GF-D8 (cell line): ENCODE measurements at regions not wholly inside any gene's neighbourhood (a gene's known extent, or its start where the extent isn't known, plus 50 kb on each side); places are given as distances from the start of the nearest gene placed in this dataset.

Experiments
- DNase-seq: peaks from one replicate; lab custom pipeline; 2025; lab: John Stamatoyannopoulos, UW

GRCh38 chr3:117762621-117763037, 1053.0 kb downstream of the TUSC7 start:
- no peak for DNase-seq

GRCh38 chr3:117763561-117763960, 1054.0 kb downstream of the TUSC7 start:
- no peak for DNase-seq

GRCh38 chr3:117768581-117768980, 1059.0 kb downstream of the TUSC7 start:
- DNase-seq, result no peak

DNA sequence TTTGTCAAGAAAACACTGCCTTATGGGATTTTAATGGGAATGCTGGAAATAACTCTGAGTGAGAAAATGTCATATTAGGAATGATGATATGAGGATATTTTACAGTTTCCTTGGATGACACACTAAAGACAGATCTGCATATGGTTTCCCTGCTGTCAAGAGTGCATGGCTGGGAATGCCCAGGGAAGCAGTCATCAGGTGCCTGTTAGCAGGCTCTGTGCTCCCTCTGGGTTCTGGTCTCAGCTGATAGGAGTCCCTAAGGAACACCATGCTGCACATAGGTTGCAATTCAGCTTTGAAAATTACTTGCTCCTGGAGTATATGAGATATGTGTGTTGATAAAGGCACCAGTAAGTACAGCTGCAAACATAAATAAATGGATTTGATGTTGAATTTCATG, 1064.6 kb downstream of the TUSC7 start:
- DNase-seq, result no peak

DNA sequence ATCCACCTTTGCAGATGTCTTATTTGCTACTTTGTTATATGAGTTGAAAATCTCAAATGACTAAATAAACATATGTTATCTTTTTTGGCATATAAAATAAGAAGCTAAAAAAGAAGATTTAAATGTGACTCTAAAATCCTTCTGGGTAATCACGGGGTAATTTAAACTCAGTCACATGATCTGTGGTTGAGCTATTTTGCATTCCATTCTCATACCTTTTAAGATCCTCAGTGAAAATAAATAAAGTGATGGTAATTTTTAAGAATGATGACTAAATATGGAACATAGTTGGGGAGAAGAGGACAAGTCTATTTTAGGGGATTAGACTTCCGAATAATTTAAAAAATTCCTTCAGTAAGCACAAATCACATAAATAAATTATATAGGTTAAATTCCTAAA, 1076.8 kb downstream of the TUSC7 start:
- no peak for DNase-seq

DNA sequence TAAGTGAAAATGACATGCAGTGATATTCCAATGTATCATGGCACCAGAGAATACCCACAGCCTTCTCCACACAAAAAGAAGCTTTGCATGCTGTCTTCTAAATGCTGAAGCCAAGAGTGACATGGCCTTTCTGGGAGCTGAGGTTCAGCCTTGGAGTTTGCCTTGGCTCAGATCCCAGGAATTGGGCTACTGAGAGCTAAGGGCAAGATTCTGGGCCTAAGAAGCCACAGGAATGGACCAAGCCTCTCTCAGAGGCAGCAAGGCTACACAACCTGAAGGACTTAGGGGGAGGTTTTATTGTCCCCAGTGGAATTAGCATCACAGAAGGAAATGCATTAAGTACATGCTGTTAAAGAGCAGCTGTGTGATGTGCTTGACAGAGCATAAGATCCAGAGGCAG, 1078.5 kb downstream of the TUSC7 start:
- no peak for DNase-seq

DNA sequence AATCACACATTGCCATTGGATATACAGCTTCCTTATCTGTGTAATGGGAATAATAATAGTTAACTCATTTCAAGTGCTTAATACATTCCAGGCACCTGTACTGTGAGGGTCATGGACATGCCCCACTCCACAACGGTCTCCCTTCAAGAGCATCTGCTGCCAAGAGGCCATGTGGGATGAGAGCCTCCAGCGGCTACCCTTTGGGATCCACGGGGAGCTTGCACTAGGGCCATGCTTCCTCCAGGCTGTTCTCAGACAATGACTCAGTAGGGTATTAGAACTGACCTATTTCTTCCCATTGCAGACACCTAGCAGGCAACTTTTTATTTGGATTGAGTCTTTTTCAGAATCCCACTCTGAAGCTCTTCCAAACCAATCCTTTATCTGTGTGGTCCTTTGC, 1078.9 kb downstream of the TUSC7 start:
- DNase-seq, result no peak

DNA sequence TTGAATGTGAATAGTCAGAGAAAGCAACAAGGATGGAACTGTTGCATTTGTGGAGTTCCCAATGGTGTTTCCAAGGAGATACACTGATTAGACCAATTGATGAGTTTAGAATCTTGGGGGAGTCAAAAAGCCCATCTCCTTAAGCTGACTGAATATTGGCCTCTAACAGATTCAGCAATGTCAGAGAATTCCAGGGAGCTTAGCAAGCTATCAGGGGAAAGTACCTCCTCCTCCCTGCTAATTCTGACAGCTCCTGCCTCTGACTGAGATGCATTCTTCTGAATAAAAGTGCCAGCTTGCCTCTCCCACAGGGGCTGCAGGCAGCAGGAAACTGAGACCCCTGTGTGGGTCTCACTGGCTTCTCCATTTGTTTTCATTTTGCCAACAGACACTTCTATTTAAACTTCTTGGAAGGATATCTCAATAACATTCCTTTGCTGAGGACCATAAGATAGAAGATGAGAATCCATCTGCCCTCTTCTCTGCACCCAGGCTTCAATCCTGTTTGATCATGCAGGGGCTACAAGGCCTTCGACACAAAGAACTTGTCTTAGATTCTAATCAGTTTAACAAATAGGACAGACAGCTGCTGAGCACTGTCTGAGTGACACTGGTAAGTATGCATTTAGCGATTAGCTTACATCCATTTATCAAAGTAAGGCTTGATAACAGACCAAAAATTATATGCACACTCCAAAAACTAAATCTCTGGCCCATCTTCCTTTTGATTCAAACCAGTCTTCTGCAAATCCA, 1080.8 kb downstream of the TUSC7 start:
- no peak for DNase-seq

DNA sequence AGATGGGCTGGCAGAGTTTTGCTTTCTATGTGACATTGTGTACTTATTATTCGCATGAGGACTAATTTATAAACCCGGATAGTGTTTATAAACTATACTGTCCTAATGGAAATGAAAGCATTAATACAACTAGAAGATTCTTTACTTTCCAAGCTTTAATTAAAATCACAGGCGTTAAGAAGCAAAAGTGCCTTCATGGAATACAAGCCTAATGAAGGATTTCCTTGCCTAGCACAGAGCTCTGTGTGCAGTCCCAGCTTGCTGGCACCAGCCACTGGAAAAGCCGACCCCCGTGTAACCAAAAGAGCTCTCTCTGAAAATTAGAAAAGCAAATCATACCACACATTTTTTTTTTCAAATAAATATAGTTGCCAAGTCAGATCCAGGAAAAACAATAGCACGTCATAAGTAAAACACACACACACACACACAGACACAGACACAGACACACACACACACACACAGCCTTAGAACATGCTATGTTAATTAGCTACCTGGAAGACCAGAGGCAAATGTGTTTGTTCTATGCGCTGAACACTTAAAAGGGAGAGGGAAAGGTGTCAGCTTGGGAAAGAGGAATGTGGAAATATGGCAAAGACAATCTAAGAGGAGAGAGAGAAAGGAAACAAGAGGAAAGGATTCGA, 1084.2 kb downstream of the TUSC7 start:
- no peak for DNase-seq

DNA sequence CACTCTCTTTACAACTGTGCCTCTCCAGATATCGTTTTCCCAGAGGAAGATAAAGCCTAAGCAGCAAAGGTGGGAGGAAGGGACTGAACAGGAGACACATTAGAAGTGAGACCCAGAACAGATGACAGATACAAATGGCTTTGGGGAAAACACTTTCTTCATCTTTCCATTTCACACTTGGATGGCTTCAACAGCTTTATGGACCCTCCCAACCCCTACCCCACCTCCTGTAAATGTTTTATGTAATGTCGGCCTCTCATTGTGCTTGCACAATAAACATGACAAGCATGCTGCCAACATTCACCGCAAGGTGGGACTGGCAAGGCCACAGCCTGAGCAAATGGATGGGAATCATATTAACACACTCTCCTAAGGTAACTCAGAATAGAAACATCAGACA, 1088.6 kb downstream of the TUSC7 start:
- no peak for DNase-seq

GRCh38 chr3:117798687-117799386, 1089.3 kb downstream of the TUSC7 start:
- no peak for DNase-seq

- no peak for DNase-seq
Measured at GRCh38 chr3:117799387-117799735, 1089.8 kb downstream of the TUSC7 start.

GRCh38 chr3:117801912-117802239, 1092.3 kb downstream of the TUSC7 start:
- DNase-seq, result no peak

DNA sequence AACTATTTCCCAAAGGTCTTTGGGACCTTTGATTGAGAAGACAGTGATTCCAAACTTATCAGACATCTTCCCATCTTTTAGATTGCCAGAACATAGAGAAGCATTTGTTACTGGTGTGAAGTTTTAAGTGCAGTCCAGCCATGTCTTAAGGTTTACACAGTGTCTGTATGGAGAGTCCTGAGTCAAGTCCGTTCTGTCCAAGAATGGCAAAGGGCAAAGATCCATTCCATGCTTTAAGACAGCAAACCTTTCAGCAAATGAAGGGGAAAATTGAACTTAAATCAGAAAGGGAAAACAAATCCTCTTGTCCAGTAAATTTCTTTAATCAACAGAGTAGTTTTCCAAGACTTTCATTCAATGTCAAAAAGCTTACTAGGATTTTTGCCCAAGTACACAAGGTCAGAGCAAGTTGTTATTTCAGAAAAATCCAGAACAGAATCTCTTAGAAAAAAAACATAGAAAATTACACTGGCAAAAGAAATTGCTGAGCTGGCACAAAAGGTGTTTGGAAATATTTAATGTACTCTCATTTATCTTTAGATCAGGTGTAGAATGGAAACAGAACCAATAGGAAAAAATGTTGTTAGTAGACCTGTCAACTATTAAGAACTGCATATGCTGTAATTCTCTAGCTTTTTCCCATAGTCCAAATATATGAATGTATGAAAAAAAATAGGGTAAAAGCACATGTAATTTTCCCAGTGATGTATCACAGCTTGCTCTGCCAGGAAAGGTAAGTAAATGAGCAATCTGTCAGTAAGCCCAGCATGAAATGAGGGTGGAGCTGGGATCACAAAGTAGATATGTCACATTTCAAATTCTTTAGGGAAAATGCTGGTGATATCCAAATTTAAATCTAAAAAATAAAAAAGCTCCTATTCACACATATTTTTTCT, 1099.9 kb downstream of the TUSC7 start:
- DNase-seq, result no peak

GRCh38 chr3:117811786-117812185, 1102.2 kb downstream of the TUSC7 start:
- DNase-seq, result no peak

GRCh38 chr3:117814975-117815374, 1105.4 kb downstream of the TUSC7 start:
- DNase-seq, result no peak

GRCh38 chr3:117817103-117817502, 1107.5 kb downstream of the TUSC7 start:
- no peak for DNase-seq

GRCh38 chr3:117818592-117818991, 1109.0 kb downstream of the TUSC7 start:
- DNase-seq, result no peak

GRCh38 chr3:117820658-117821299, 1111.2 kb downstream of the TUSC7 start:
- DNase-seq, result no peak

- no peak for DNase-seq
Measured at GRCh38 chr3:117822416-117822815, 1112.8 kb downstream of the TUSC7 start.

DNA sequence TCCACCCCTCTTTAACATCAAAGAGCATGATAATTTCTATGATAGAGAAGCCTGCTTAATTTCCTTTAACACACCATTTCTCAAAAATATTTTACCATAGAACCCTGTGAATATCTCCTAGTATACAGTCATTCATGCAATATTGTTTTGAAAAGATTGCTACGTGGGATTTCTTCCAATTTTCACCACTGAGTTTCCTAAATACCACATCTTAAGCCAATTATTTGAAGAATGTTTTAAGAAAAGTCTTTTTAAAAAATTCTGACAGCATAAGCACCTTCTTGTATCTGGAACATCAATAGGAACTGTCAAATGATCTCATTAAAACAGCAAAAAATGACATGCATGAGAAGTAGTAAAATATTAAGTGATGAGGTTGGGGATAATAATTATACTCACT, 1126.7 kb downstream of the TUSC7 start:
- no peak for DNase-seq

DNA sequence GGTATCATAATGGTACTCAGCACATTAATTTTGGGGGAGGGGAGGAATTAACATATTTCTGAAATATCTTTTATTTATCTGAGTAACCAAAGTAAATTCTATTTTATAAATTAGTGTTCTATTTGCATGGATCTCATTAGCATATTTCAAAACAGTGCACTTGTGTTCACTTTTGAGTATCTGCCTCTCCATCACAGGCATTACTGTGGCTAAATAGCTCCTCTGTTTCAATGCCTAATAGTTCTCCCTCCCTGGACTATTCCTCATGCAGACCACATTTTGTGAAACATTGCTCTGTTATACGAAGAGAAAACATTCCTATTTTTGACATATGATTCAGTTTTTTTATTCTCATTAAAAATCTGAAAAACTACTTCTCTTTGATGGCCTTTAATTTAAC, 1127.8 kb downstream of the TUSC7 start:
- DNase-seq, result no peak
